GM18873 (cell line): ENCODE measurements at regions not wholly inside any gene's neighbourhood (a gene's known extent, or its start where the extent isn't known, plus 50 kb on each side); places are given as distances from the start of the nearest gene placed in this dataset.

ENCODE experiments used
- ATAC-seq: cut with Tn5 transposase; IDR thresholded peaks from one replicate; pipeline ENCODE4 v1.9.1; 2021; ENCODE audit warnings: mild to moderate bottlenecking, moderate library complexity, moderate number of reproducible peaks; ENCODE audit not compliant: unreplicated experiment, low FRiP score

- no peak for ATAC-seq
These were observed 393.1 kb upstream of the SLC14A2 start for GRCh38 chr18:45222180-45222579.

- no peak for ATAC-seq
These were observed 388.1 kb upstream of the SLC14A2 start for GRCh38 chr18:45227001-45227742.

GRCh38 chr18:45228796-45229388, 386.4 kb upstream of the SLC14A2 start:
- no peak for ATAC-seq

- ATAC-seq: no peak
These were observed 383.7 kb upstream of the SLC14A2 start for GRCh38 chr18:45231617-45232016.

- no peak for ATAC-seq
These were observed 383.2 kb upstream of the SLC14A2 start for GRCh38 chr18:45232061-45232460.

- ATAC-seq: no peak
These were observed 378.6 kb upstream of the SLC14A2 start for GRCh38 chr18:45236676-45237075.

- no peak for ATAC-seq
These were observed 377.8 kb upstream of the SLC14A2 start for GRCh38 chr18:45237343-45238098.

GRCh38 chr18:45241271-45241670, 374.0 kb upstream of the SLC14A2 start:
- no peak for ATAC-seq

- no peak for ATAC-seq
These were observed 373.2 kb upstream of the SLC14A2 start for GRCh38 chr18:45241982-45242565.

- ATAC-seq: no peak
These were observed 371.8 kb upstream of the SLC14A2 start for GRCh38 chr18:45243340-45244110.

- ATAC-seq: no peak
These were observed 370.2 kb upstream of the SLC14A2 start for GRCh38 chr18:45245091-45245511.

- ATAC-seq: no peak
These were observed 366.9 kb upstream of the SLC14A2 start for GRCh38 chr18:45248240-45248903.

GRCh38 chr18:45249246-45249661, 366.0 kb upstream of the SLC14A2 start:
- no peak for ATAC-seq

GRCh38 chr18:45250479-45250878, 364.8 kb upstream of the SLC14A2 start:
- no peak for ATAC-seq

GRCh38 chr18:45251236-45251635, 364.0 kb upstream of the SLC14A2 start:
- ATAC-seq: no peak

GRCh38 chr18:45252474-45252873, 362.8 kb upstream of the SLC14A2 start:
- ATAC-seq: no peak

- ATAC-seq: no peak
These were observed 362.2 kb upstream of the SLC14A2 start for GRCh38 chr18:45253056-45253565.

- no peak for ATAC-seq
These were observed 361.1 kb upstream of the SLC14A2 start for GRCh38 chr18:45253973-45254708.

GRCh38 chr18:45254709-45255082, 360.6 kb upstream of the SLC14A2 start:
- ATAC-seq: no peak
